Activated B cell treated with CpG ODN at 0.5 μM for 24 hours (primary cell): ENCODE measurements at regions not wholly inside any gene's neighbourhood (a gene's known extent, or its start where the extent isn't known, plus 50 kb on each side); places are given as distances from the start of the nearest gene placed in this dataset.

ENCODE experiments used
- ATAC-seq: fragments of 200-7000 bp; cut with Tn5 transposase; one replicate; pipeline ENCODE4 v1.10.0; 2021; ENCODE audit warnings: low read depth, mild to moderate bottlenecking, moderate library complexity
- CTCF ChIA-PET: fragments of 350-600 bp; sonication (Branson Sonifier 250); formaldehyde crosslinking; loops from one replicate; lab custom pipeline; 2021; ENCODE audit warnings: antibody characterized with exemption; lab: Charles Lee
- POLR2A ChIA-PET: fragments of 350-600 bp; sonication (Branson Sonifier 250); formaldehyde crosslinking; loops from one replicate; lab custom pipeline; 2021; ENCODE audit warnings: antibody characterized with exemption; lab: Charles Lee
- DNase-seq: peaks from one replicate; pipeline ENCODE4 v3.0.0; 2022
- H3K27ac Mint-ChIP-seq: one replicate; pipeline ENCODE4 v1.8.0; 2020; ENCODE audit warnings: mixed read lengths
- H3K27me3 Mint-ChIP-seq: one replicate; pipeline ENCODE4 v1.8.0; 2021; ENCODE audit warnings: mixed read lengths
- H3K36me3 Mint-ChIP-seq: one replicate; pipeline ENCODE4 v1.8.0; 2021; ENCODE audit warnings: low read depth, mixed read lengths
- H3K4me1 Mint-ChIP-seq: one replicate; pipeline ENCODE4 v1.8.0; 2021; ENCODE audit warnings: mixed read lengths
- H3K4me3 Mint-ChIP-seq: one replicate; pipeline ENCODE4 v1.8.0; 2020; ENCODE audit warnings: mild to moderate bottlenecking, mixed read lengths
- H3K9me3 Mint-ChIP-seq: one replicate; pipeline ENCODE4 v1.8.0; 2020; ENCODE audit warnings: mixed read lengths
- CTCF ChIP-seq: fragments of 200-600 bp; IDR thresholded peaks from one replicate; pipeline ENCODE4 v1.8.0; 2022; ENCODE audit warnings: antibody characterized with exemption, mild to moderate bottlenecking
- intact Hi-C: fragments of 100-400 bp; cut with micrococcal nuclease; formaldehyde crosslinking; loops from one replicate; pipeline ENCODE4 v1.15.1; 2024

- no peak overlapping the region for H3K4me3 Mint-ChIP-seq
- CTCF ChIA-PET, result interaction anchor here (1.4 to 2.2 kb wide), 4 partner anchors 9 to 191 kb away, joined by 3 to 11 read pairs (median 6); no protein-coding TSS in a partner anchor
- no peaks in the 10 kb centered on the region for H3K9me3 Mint-ChIP-seq
- H3K27me3 Mint-ChIP-seq, result peaks cover 3% of the 10 kb centered on the region
- no peak for TF ChIP-seq CTCF
- H3K36me3 Mint-ChIP-seq, result no peaks in the 10 kb centered on the region
- intact Hi-C loops, result loop anchor here (1.0 to 10.0 kb wide), 6 partner anchors 50 to 695 kb away; no protein-coding TSS in a partner anchor
- peak overlapping the region; percentile 77 for H3K27ac Mint-ChIP-seq
- DNase-seq, result no peak
- POLR2A ChIA-PET, result interaction anchor here (0.5 to 4.0 kb wide), 19 partner anchors 10 to 826 kb away, joined by 3 to 30 read pairs (median 5); partner anchors contain the start of gene TLE3
- peaks cover 79% of the 10 kb centered on the region for H3K4me1 Mint-ChIP-seq
- peak; percentile 2 for ATAC-seq
These were observed 171.7 kb upstream of the TLE3 start for GRCh38 chr15:70269311-70269911.

- Mint-ChIP-seq H3K27ac (peak overlapping the region; percentile 77), H3K4me3 (peak overlapping the region; percentile 70), H3K4me1 (peaks cover 83% of the 10 kb centered on the region), H3K36me3 (no peaks in the 10 kb centered on the region), H3K9me3 (no peaks in the 10 kb centered on the region), H3K27me3 (peaks cover 1% of the 10 kb centered on the region)
- peak; percentile 71 for ATAC-seq
- CTCF ChIA-PET, result interaction anchor here (0.7 to 2.2 kb wide), 4 partner anchors 9 to 217 kb away, joined by 3 to 11 read pairs (median 6); no protein-coding TSS in a partner anchor
- TF ChIP-seq CTCF, result no peak
- DNase-seq, result peak; percentile 53
- POLR2A ChIA-PET, result interaction anchor here (0.5 to 4.0 kb wide), 20 partner anchors 10 to 826 kb away, joined by 3 to 30 read pairs (median 5); partner anchors contain the start of gene TLE3
- intact Hi-C loops, result loop anchor here (1.0 to 10.0 kb wide), 8 partner anchors 14 to 694 kb away; no protein-coding TSS in a partner anchor
These were observed 171.1 kb upstream of the TLE3 start for GRCh38 chr15:70268698-70269251.

DNA sequence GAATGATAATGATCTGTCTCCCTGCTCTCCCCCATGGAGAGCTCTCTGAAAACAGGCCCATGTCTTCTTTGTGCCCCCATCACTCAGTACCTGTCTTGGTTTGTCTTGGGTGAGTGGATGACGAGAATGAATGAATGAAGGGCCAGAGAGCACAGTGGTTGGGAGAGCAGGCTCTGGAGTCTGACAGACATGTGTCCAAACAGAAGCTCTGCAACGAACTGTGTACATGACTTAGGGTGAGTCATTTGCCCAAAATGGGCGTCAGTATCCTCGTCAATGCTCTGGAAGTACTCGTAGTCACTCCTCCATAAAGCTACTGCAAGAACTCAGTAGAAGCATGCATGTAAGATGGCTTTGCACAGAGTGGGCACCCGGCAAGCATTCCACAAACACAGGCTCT lies 170.2 kb upstream of the TLE3 start:
- TF ChIP-seq CTCF, result no peak
- ATAC-seq, result no peak
- no peaks in the 10 kb centered on the region for H3K36me3 Mint-ChIP-seq
- peaks cover 91% of the 10 kb centered on the region for H3K4me1 Mint-ChIP-seq
- H3K27me3 Mint-ChIP-seq, result no peaks in the 10 kb centered on the region
- CTCF ChIA-PET, result interaction anchor here (0.7 to 2.2 kb wide), 5 partner anchors 9 to 218 kb away, joined by 3 to 11 read pairs (median 5); no protein-coding TSS in a partner anchor
- H3K9me3 Mint-ChIP-seq, result no peaks in the 10 kb centered on the region
- POLR2A ChIA-PET, result interaction anchor here (0.6 to 4.0 kb wide), 12 partner anchors 9 to 241 kb away, joined by 3 to 30 read pairs (median 5); partner anchors contain the start of gene TLE3
- no peak for DNase-seq
- peak overlapping the region; percentile 15 for H3K27ac Mint-ChIP-seq
- intact Hi-C loops, result loop anchor here (1.0 to 10.0 kb wide), 7 partner anchors 14 to 693 kb away; no protein-coding TSS in a partner anchor
- no peak overlapping the region for H3K4me3 Mint-ChIP-seq

DNA sequence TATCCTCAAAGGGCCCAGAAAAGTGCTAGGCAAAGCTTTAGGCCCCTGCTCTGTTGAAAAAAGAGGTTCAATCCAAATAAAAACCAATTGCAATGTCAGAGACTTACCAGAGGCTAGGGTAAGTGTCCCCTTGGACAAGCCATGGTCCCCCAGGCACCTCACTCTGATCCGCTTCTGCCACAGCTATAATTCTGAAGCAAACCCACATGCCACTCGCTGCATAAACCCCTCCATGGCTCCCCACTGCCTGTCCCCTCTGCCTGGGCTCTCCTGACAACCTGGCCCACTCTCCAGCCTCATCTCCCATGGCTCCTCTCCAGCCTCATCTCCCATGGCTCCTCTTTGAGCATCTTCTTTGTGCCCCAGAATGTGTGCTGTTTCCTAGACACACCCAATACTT lies 169.6 kb upstream of the TLE3 start:
- H3K4me1 Mint-ChIP-seq, result peaks cover 96% of the 10 kb centered on the region
- H3K27ac Mint-ChIP-seq, result peak overlapping the region; percentile 15

More for the DNA sequence above, 169.6 kb upstream of the TLE3 start:
- Mint-ChIP-seq H3K9me3 (no peaks in the 10 kb centered on the region), H3K4me3 (no peak overlapping the region), H3K27me3 (no peaks in the 10 kb centered on the region), H3K36me3 (no peaks in the 10 kb centered on the region)
- no peak for DNase-seq
- intact Hi-C loops, result loop anchor here (5.0 to 10.0 kb wide), 3 partner anchors 120 to 693 kb away; no protein-coding TSS in a partner anchor
- TF ChIP-seq CTCF, result no peak
- ATAC-seq, result no peak
- CTCF ChIA-PET, result interaction anchor here (1.1 to 2.2 kb wide), 2 partner anchors 8 to 200 kb away, joined by 3 to 11 read pairs; no protein-coding TSS in a partner anchor
- POLR2A ChIA-PET, result interaction anchor here (0.6 to 3.5 kb wide), 6 partner anchors 8 to 237 kb away, joined by 3 to 30 read pairs (median 4); partner anchors contain the start of gene TLE3
